Calu3 (cell line): ENCODE measurements at regions not wholly inside any gene's neighbourhood (a gene's known extent, or its start where the extent isn't known, plus 50 kb on each side); places are given as distances from the start of the nearest gene placed in this dataset.

Experiments used
- BruUV-seq: library from RNA; stranded (reverse); fragments of 400-500 nt; replicated peaks from 2 replicates; lab custom pipeline; 2021; lab: Mats Ljungman, UMichigan
- CTCF ChIA-PET: fragments of 300-600 bp; sonication (Branson Sonifier 250); formaldehyde crosslinking; loops from one replicate; lab custom pipeline; 2022; ENCODE audit warnings: antibody characterized with exemption; lab: Charles Lee
- DNase-seq: peaks from one replicate; pipeline ENCODE4 v3.0.0; 2022
- H3K27ac Mint-ChIP-seq: one replicate; pipeline ENCODE4 v1.8.0; 2022; ENCODE audit warnings: mixed read lengths; ENCODE audit not compliant: unreplicated experiment
- H3K27me3 Mint-ChIP-seq: one replicate; pipeline ENCODE4 v1.8.0; 2022; ENCODE audit warnings: mixed read lengths; ENCODE audit not compliant: unreplicated experiment
- H3K36me3 Mint-ChIP-seq: one replicate; pipeline ENCODE4 v1.8.0; 2022; ENCODE audit warnings: mild to moderate bottlenecking, moderate library complexity, mixed read lengths; ENCODE audit not compliant: insufficient read depth, unreplicated experiment
- H3K4me1 Mint-ChIP-seq: one replicate; pipeline ENCODE4 v1.8.0; 2022; ENCODE audit warnings: mild to moderate bottlenecking, low read depth, mixed read lengths; ENCODE audit not compliant: unreplicated experiment
- H3K4me3 Mint-ChIP-seq: one replicate; pipeline ENCODE4 v1.8.0; 2022; ENCODE audit warnings: mild to moderate bottlenecking, low read depth, moderate library complexity, mixed read lengths; ENCODE audit not compliant: unreplicated experiment
- H3K9me3 Mint-ChIP-seq: one replicate; pipeline ENCODE4 v1.8.0; 2022; ENCODE audit warnings: low read depth, mixed read lengths; ENCODE audit not compliant: unreplicated experiment
- CTCF ChIP-seq: fragments of 200-600 bp; IDR thresholded peaks from one replicate; pipeline ENCODE4 v1.8.0; 2022; ENCODE audit warnings: antibody characterized with exemption; ENCODE audit not compliant: unreplicated experiment
- intact Hi-C: fragments of 100-400 bp; cut with micrococcal nuclease; formaldehyde crosslinking; loops from one replicate; pipeline ENCODE4 v1.10.0; 2022; ENCODE audit not compliant: unreplicated experiment

DNA sequence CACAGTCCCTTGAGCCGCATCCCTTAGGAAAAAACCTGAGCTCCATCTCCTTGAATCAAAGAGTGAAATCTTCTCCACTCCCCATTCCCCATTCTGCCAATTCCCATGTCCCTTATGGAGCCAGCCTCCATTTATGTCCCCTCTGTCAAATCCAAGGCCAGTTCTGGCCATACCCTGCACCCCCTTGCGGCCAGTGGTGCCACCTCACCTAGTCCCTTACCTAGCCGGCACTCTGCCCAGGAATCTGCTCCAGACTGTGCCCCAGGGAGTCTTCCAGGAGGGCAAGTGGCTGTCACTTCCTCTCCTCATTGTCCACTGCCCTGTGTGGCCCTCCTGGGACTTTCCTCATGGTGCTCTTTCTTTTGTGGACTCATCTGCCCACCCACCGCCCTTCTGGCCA lies 195.4 kb upstream of the RMP24 start:
- Mint-ChIP-seq H3K27me3 (peaks cover 82% of the 10 kb centered on the region), H3K27ac (no peak overlapping the region), H3K4me1 (no peaks in the 10 kb centered on the region), H3K36me3 (no peaks in the 10 kb centered on the region), H3K9me3 (no peaks in the 10 kb centered on the region), H3K4me3 (no peak overlapping the region)
- intact Hi-C loops = no loop called here
- no peak for TF ChIP-seq CTCF
- CTCF ChIA-PET = interaction anchor here (0.7 kb wide), 1 partner anchor 770 kb away, joined by 4 read pairs; no protein-coding TSS in a partner anchor
- no TSS peak for BruUV-seq
- peak; percentile 29 for DNase-seq

DNA sequence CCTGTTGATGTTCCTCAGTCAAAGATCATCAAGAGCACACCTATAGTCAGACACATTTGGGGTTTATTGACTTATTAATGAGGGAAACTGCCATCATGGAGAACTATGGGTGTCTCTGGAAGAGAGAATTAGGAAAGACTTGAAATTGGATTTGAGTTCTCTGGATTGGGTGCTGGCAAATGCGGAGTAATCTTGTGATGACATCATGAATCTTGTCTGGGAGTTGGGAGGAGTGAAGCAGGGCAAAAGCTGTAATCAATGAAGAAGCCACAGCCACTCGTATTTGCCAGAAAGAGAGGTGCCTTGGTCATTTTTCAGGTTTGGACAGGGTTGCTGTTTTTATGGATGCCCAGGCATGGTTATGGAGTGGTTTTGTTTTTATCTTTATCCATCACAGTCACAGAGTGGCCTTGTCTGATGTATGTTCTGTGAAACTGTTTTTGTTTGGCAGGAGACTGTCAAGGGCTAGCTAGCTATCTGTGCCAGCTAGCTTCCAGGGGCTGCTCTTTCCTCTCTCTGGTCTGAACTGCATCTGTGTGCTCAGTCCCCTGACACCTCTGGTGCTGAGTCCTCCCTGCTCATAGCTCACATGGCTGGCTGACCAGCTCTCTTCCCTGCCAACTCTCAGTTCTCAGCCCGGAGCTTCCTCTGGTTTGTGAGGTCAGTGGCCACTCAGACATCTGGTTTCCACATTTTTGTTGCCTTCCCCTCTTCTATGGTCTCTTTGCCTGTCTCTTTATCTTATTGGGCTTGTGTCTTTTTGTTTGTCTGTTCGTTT lies 193.4 kb upstream of the RMP24 start:
- BruUV-seq = no TSS peak
- Mint-ChIP-seq H3K4me1 (no peaks in the 10 kb centered on the region), H3K4me3 (no peak overlapping the region), H3K9me3 (no peaks in the 10 kb centered on the region), H3K27me3 (peaks cover 66% of the 10 kb centered on the region), H3K36me3 (no peaks in the 10 kb centered on the region), H3K27ac (no peak overlapping the region)
- CTCF ChIA-PET = interaction anchor here (1.0 kb wide), 1 partner anchor 11 kb away, joined by 3 read pairs; no protein-coding TSS in a partner anchor
- DNase-seq = no peak
- intact Hi-C loops = no loop called here
- no peak for TF ChIP-seq CTCF

DNA sequence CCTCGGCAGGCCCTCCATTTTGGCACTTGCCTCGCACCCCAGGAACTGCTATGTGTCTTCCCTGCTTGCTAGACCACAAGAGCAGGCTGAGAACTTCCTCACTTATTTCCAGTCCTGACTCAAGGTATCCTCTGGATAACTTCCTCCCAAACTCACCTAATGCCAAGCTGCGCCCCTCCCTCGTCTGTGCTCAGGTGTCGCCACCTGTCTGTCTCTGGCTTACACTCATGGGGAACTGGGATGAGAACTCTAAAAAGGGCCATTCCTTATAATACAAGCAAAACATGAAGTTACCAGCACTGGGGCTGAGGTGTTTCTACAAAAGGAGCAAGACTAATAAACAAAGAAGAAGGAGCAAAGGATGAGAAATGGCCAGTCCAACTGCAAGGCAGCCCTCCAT lies 191.5 kb upstream of the RMP24 start:
- no TSS peak for BruUV-seq
- no peak for TF ChIP-seq CTCF
- peaks cover 52% of the 10 kb centered on the region for H3K27me3 Mint-ChIP-seq
- CTCF ChIA-PET = no interaction called here
- no peaks in the 10 kb centered on the region for H3K36me3 Mint-ChIP-seq
- intact Hi-C loops = no loop called here
- no peaks in the 10 kb centered on the region for H3K4me1 Mint-ChIP-seq
- H3K4me3 Mint-ChIP-seq = no peak overlapping the region
- no peak for DNase-seq
- no peak overlapping the region for H3K27ac Mint-ChIP-seq
- H3K9me3 Mint-ChIP-seq = no peaks in the 10 kb centered on the region

- intact Hi-C loops = no loop called here
- BruUV-seq = no TSS peak
These were observed 189.6 kb upstream of the RMP24 start for GRCh38 chr18:35782926-35783325.

More at GRCh38 chr18:35782926-35783325, 189.6 kb upstream of the RMP24 start:
- Mint-ChIP-seq H3K4me3 (no peak overlapping the region), H3K36me3 (no peaks in the 10 kb centered on the region), H3K27ac (no peak overlapping the region), H3K9me3 (no peaks in the 10 kb centered on the region), H3K4me1 (no peaks in the 10 kb centered on the region), H3K27me3 (peaks cover 38% of the 10 kb centered on the region)
- no peak for DNase-seq
- CTCF ChIA-PET = no interaction called here
- TF ChIP-seq CTCF = no peak
